PC-9 (cell line): ENCODE measurements at regions not wholly inside any gene's neighbourhood (a gene's known extent, or its start where the extent isn't known, plus 50 kb on each side); places are given as distances from the start of the nearest gene placed in this dataset.

Source experiments
- BruUV-seq: library from RNA; stranded (reverse); fragments of 400-500 nt; replicated peaks from 2 replicates; lab custom pipeline; 2021; lab: Mats Ljungman, UMichigan
- CTCF ChIA-PET: fragments of 300-600 bp; sonication (Branson Sonifier 250); formaldehyde crosslinking; loops from one replicate; lab custom pipeline; 2022; ENCODE audit warnings: antibody characterized with exemption; lab: Charles Lee
- POLR2A ChIA-PET: fragments of 300-600 bp; sonication (Branson Sonifier 250); formaldehyde crosslinking; loops from one replicate; lab custom pipeline; 2022; ENCODE audit warnings: antibody characterized with exemption; ENCODE audit not compliant: unreplicated experiment; lab: Charles Lee
- DNase-seq, 2 experiments: peaks; one replicate each; pipeline versions ENCODE4 v3.0.0 to v3.0.0-alpha.2; 2015 to 2022; ENCODE audit warnings: mixed read lengths in 1 of 2
- H2AFZ ChIP-seq: fragments of 200-600 bp; sonication (generic); 2 replicates; pipeline ENCODE4 v1.8.1; 2017; ENCODE audit warnings: antibody characterized with exemption
- H3F3A ChIP-seq: fragments of 200-600 bp; sonication (generic); 2 replicates; pipeline ENCODE4 v1.8.1; 2017; ENCODE audit warnings: antibody characterized with exemption, mild to moderate bottlenecking, low read depth; ENCODE audit not compliant: insufficient read depth
- H3K27ac ChIP-seq: fragments of 200-600 bp; sonication (generic); 2 replicates; pipeline ENCODE4 v1.6.1; 2016; ENCODE audit warnings: mixed run types
- H3K27me3 ChIP-seq: fragments of 200-600 bp; sonication (generic); 2 replicates; pipeline ENCODE4 v1.6.1; 2016; ENCODE audit warnings: low read depth, mixed run types; ENCODE audit not compliant: insufficient read depth
- H3K36me3 ChIP-seq: fragments of 200-600 bp; sonication (generic); 2 replicates; pipeline ENCODE4 v1.6.1; 2016; ENCODE audit warnings: low read depth, mixed run types
- H3K4me1 ChIP-seq: fragments of 200-600 bp; sonication (generic); replicated peaks from 2 replicates; pipeline ENCODE4 v1.6.1; 2016; ENCODE audit warnings: mixed run types; ENCODE audit not compliant: insufficient read depth
- H3K4me2 ChIP-seq: fragments of 200-600 bp; sonication (generic); 2 replicates; pipeline ENCODE4 v1.6.1; 2017; ENCODE audit warnings: mixed run types
- H3K4me3 ChIP-seq: fragments of 200-600 bp; sonication (generic); 2 replicates; pipeline ENCODE4 v1.6.1; 2016; ENCODE audit warnings: mixed run types
- H3K79me2 ChIP-seq: fragments of 200-600 bp; sonication (generic); 2 replicates; pipeline ENCODE4 v1.6.1; 2017; ENCODE audit warnings: low read depth, mixed run types
- H3K9me2 ChIP-seq: fragments of 200-600 bp; sonication (generic); 2 replicates; pipeline ENCODE4 v1.8.1; 2017; ENCODE audit warnings: mild to moderate bottlenecking; ENCODE audit not compliant: insufficient read depth
- H3K9me3 ChIP-seq: fragments of 200-600 bp; sonication (generic); 2 replicates; pipeline ENCODE4 v1.8.1; 2016; ENCODE audit warnings: low read depth; ENCODE audit not compliant: insufficient read depth
- H4K20me1 ChIP-seq: fragments of 200-600 bp; sonication (generic); 2 replicates; pipeline ENCODE4 v1.8.1; 2017; ENCODE audit not compliant: insufficient read depth
- CTCF ChIP-seq: fragments of 200-600 bp; sonication (generic); conservative IDR thresholded peaks from 2 replicates; pipeline ENCODE4 v1.6.1; 2017; ENCODE audit warnings: mixed run types, antibody characterized with exemption, mild to moderate bottlenecking, moderate library complexity
- EZH2 ChIP-seq: fragments of 200-600 bp; sonication (generic); IDR thresholded peaks from 2 replicates; pipeline ENCODE4 v1.8.0; 2017; ENCODE audit warnings: antibody characterized with exemption, low read depth
- intact Hi-C: fragments of 100-400 bp; cut with micrococcal nuclease; formaldehyde crosslinking; loops from one replicate; pipeline ENCODE4 v1.10.0; 2022; ENCODE audit not compliant: unreplicated experiment

- Histone ChIP-seq H3K79me2 (no peaks in the 10 kb centered on the region), H3K27ac (no peak overlapping the region), H2AFZ (no peak overlapping the region), H3K9me2 (no peaks in the 10 kb centered on the region), H4K20me1 (no peaks in the 10 kb centered on the region), H3K4me1 (no peaks in the 10 kb centered on the region), H3K27me3 (peaks cover 73% of the 10 kb centered on the region), H3K9me3 (no peaks in the 10 kb centered on the region), H3K36me3 (no peaks in the 10 kb centered on the region), H3K4me2 (no peak overlapping the region), H3F3A (no peaks in the 10 kb centered on the region), H3K4me3 (no peak overlapping the region)
- no TSS peak for BruUV-seq
- POLR2A ChIA-PET = no interaction called here
- no peak for DNase-seq
- CTCF ChIA-PET = no interaction called here
- intact Hi-C loops = no loop called here
- no peak for TF ChIP-seq EZH2
- no peak for TF ChIP-seq CTCF
Measured at GRCh38 chr14:105971593-105972500, 445.5 kb downstream of the TMEM121 start.

- H3K4me1 ChIP-seq = no peaks in the 10 kb centered on the region
- H3K4me2 ChIP-seq = no peak overlapping the region
- no peaks in the 10 kb centered on the region for H3K79me2 ChIP-seq
- ChIA-PET POLR2A (no interaction called here), CTCF (no interaction called here)
- no peak overlapping the region for H3K4me3 ChIP-seq
- H3K36me3 ChIP-seq = no peaks in the 10 kb centered on the region
- no TSS peak for BruUV-seq
- intact Hi-C loops = no loop called here
- H4K20me1 ChIP-seq = no peaks in the 10 kb centered on the region
- H3K27ac ChIP-seq = no peak overlapping the region
- no peaks in the 10 kb centered on the region for H3K9me3 ChIP-seq
- TF ChIP-seq CTCF = no peak
- TF ChIP-seq EZH2 = no peak
- no peak overlapping the region for H2AFZ ChIP-seq
- no peaks in the 10 kb centered on the region for H3F3A ChIP-seq
- no peaks in the 10 kb centered on the region for H3K9me2 ChIP-seq
- H3K27me3 ChIP-seq = peaks cover 70% of the 10 kb centered on the region
- no peak for DNase-seq
Measured at GRCh38 chr14:105974902-105975301, 448.5 kb downstream of the TMEM121 start.

GRCh38 chr14:105978618-105979295 lies 452.4 kb downstream of the TMEM121 start:
- BruUV-seq = no TSS peak
- no peak overlapping the region for H2AFZ ChIP-seq
- H3K27me3 ChIP-seq = peaks cover 52% of the 10 kb centered on the region
- H3K4me2 ChIP-seq = no peak overlapping the region
- H4K20me1 ChIP-seq = no peaks in the 10 kb centered on the region
- no peaks in the 10 kb centered on the region for H3K9me3 ChIP-seq
- DNase-seq = no peak
- H3K4me1 ChIP-seq = no peaks in the 10 kb centered on the region
- ChIA-PET POLR2A (no interaction called here), CTCF (no interaction called here)
- no peak for TF ChIP-seq EZH2
- no peak for TF ChIP-seq CTCF
- intact Hi-C loops = no loop called here
- no peak overlapping the region for H3K4me3 ChIP-seq
- H3K27ac ChIP-seq = no peak overlapping the region
- H3F3A ChIP-seq = no peaks in the 10 kb centered on the region
- no peaks in the 10 kb centered on the region for H3K9me2 ChIP-seq
- H3K79me2 ChIP-seq = no peaks in the 10 kb centered on the region
- no peaks in the 10 kb centered on the region for H3K36me3 ChIP-seq
